HG03159 (cell line): ENCODE measurements at regions not wholly inside any gene's neighbourhood (a gene's known extent, or its start where the extent isn't known, plus 50 kb on each side); places are given as distances from the start of the nearest gene placed in this dataset.

Experiments
- ATAC-seq: cut with Tn5 transposase; IDR thresholded peaks from one replicate; pipeline ENCODE4 v1.9.1; 2021; ENCODE audit warnings: mild to moderate bottlenecking, moderate library complexity; ENCODE audit not compliant: unreplicated experiment

DNA sequence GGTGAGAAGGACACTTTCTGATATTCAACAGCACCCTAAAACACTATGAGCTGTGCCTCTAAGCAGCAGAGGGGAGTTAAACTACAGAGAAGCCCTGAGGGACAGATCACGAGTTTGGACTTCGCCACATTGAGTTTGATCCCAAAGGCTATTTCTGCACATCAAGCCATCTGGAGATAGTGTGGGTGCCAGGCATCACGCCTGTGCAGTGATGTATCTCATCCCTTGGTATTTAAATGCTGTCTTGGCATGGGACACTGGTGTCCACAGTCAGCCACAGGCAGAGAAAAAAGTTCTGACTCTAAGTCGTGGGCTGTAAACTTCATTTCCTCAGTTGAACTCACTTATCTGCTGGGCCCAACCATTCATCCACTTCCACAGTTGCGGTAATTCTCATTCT, 742.3 kb upstream of the CELF4 start:
- no peak for ATAC-seq

DNA sequence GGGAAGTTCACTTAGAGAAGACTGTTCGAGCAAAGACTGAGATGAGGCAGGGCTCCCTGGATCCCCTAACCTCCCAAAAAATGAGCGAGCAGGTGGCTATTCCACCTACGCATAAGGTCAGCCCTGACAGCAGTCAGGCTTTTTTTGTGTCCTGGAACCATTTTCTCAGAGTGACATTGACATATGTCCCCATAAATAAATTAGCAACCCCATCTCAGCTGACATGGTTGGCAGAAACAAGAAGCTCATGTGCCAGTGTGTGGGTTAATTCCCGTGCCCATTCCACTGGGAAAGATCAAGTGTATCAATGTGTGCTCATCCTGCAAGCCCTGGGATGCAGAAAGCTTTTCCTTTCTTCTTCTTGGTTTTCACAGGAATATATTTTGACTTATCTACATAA, 740.4 kb upstream of the CELF4 start:
- no peak for ATAC-seq

DNA sequence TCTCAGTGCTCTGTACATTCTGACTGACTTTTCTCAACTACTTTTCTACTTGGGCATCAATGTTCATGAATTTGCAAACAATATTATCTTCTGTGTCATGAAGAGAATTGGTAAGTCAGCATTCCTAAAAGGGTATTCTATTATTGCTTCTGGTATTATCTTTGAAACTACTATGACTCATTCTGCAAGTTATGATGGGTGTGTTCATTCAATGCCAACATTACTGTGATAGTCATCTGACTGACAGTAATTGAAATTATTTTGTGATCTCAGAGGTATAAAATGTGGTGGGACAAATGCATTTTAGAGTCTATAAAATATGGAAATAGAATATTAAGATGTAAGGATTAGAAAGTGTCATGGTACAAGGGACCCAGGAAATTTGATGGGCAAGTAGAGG, 736.0 kb upstream of the CELF4 start:
- ATAC-seq, result no peak

DNA sequence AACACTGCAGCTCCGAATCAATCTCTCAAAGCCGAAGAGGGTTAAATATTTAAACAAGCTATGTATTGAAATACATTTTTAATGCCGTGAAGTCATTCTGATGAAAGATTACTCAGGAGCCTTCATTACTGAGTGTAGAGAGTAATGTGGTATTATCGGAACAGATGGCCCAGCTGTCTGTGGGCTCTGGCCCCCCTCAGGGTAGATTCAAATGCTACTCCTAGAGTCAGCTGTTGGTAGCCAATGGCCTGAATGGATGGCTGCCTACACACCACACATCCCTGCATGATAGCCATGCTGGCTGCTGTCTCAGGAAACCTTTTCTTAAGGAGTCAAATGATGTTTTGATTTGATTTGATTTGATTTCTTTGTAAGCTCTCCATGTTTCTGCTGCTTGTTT, 732.3 kb upstream of the CELF4 start:
- no peak for ATAC-seq

DNA sequence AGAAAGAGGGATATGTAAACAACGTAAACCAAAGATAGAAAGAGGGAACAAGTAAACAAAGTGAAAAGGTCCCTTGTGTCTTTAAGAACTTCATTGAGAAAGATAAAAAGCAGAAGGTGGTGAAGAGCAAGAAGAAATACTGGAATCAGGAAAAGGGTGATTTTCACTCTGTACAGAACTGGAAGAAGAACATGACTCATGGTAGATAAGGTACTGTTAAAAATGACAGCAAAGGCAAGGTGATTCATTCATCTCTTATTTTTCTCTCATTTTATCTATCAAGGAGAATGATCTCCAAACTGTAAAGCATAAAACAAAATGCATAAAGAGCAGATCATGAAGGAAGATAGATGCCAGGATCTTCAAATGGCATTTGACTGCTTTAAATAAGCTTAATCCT, 724.6 kb upstream of the CELF4 start:
- ATAC-seq, result no peak

DNA sequence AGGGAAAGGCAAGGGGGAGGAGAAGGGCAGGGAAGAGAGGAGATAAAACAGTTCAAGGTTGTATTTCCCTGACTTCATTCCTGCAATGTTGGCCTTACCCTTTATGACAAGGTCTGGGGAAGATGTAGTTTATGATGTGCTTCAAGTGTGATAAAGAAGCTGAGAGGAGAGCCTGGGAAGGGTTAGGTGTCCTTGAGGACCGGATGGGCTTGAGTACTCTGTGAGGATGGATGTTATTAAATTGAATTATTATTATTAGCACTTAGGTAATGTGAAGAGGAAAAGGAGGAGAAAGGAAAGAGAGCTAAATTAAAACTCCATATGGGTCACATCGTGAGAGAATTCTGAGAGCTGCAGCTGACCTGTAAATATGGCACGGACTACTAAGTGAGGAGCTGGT, 719.4 kb upstream of the CELF4 start:
- no peak for ATAC-seq

DNA sequence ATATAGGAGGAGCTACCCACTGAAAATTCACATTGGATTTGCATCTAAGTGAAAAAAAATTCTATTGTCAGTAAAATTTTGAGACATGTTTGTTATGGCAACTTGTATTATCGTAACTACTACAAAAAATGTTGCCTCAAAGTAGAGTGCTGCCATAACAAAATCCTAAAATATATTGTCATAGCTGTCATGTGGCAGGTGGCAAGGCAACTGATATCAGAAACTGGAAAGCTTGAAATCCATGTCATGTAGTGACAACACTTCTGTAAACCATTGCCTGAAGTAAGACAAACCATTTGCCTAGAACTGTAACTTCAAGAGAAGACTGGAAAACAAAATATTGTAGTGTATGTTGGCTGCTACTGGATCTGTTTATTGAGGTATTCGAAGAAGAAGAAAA, 697.5 kb upstream of the CELF4 start:
- no peak for ATAC-seq

DNA sequence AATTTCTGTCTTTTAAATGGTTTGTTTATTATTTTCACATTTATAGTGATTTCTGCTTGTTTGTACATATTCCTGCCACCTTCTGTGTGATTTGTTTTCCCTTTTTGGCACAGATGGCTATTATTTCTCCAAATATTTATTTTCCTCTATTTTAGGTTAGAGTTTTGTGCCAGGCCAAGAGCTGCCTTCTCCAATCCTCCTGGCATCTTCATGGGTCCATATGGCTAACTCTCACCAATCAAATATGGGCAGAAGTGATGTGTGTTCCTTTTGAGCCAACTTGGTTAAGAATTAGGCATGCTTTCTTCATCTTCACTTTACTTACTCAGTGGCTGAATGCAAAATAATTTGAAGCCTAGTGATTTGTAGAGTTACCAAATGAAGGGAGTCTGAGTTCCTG, 697.1 kb upstream of the CELF4 start:
- no peak for ATAC-seq

DNA sequence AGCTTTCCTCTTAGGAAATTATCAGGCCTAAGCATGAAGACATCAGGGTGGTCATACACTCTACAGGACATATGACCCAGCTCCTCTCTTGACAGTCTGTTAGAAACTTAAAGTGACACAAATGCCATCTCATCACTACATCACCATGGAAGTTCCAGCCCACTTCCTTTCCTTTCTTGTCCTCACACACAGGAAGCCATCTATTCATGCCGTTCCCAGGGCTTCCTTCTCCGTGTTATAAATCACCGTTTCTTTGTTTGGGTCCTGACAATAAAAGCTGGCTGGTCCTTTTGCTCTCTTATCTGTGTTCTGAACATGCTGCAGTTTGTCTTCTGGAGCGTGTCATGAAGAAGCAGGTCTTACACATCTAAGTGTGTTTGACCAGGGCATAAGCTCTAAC, 692.1 kb upstream of the CELF4 start:
- no peak for ATAC-seq

DNA sequence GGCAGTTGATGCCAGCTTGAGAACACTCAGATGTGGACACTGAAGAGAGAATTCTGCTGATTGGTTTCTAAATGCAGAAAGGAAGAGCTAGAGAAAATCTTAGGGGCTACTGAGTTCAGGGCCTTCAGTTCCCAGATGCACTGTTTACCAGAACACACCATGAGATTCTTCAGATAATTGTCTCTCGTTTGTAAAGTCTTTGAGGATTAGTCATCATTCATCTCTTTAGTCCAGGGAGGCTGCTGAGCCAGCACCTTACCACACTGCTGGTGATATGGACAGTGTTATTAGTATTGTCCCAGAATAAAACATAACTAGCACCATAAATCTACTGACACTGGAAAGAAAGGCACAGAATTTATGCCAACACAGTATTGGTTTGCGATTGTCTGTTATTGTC, 690.8 kb upstream of the CELF4 start:
- ATAC-seq, result no peak

DNA sequence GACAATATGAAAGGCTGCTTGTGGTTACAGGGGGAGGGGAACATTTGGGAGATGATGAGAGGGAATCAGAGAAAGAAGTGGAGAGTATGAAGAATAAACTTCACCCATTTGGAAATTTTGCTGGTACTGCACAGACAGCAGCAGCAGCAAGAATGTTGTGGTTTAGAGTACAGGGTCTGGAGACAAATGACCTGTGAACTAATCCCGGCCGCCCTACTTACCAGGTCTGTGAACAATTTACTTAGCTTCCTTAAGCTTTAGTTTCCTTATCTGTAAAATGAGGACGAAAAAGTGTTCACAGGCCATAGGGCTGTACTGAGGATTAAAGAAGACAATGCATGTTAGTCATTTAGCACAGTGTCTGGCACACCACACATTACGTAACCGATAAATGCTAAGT, 685.4 kb upstream of the CELF4 start:
- ATAC-seq, result no peak

DNA sequence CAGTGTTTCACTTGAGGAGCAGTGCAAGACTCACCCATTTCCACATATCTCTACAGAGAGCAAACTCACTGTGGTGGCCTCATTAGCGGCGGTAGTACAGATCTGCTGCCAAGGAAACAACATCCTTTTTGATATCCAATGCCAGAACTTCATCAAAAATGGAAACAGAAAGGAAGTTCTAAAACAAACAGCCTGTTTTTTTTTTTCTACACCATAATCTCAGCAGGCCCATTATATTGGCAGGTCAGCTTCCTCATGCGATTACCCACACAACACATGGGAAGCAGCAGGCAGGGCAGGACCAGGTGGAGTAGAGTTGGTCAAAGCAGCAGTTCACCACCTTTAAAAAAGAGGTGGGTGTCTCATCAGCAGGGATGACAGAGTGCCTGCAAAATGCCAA, 678.9 kb upstream of the CELF4 start:
- ATAC-seq, result no peak

DNA sequence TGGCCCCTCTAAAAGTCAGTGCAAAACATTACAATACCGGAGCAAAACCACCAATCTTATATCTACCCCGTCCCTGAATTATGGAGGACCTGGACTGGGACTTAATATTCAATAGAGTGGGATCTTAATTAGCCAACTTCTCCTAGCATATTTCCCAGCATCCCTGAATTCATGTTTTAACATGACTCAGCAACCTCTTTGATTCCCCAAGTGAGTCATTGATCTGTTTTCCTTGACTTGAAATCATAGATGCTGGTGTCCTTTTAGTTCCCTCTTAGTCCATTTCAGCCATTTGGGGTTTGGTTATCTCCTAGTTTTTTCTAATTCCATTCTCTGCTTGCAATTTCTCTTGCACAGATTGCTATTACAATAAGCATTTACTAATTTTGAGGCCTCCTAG, 677.7 kb upstream of the CELF4 start:
- no peak for ATAC-seq

DNA sequence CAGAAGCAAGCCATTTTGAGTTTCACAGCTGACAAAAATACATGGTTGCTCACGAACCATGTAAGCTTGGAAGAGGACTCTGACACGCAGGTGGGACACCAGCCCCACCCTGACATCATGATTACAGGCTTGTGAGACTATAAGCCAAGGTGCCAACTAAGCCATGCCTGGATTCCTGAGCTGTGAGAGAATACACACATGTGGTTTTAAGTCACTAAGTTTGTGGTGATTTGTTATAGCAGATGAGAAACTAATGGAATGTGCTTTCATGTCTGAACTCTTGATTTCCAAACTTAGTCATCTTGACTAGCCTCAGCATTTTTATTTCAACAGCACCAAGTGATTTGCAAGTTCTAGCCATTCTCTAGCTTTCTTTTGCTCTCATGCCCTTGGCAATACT, 676.1 kb upstream of the CELF4 start:
- ATAC-seq, result no peak

DNA sequence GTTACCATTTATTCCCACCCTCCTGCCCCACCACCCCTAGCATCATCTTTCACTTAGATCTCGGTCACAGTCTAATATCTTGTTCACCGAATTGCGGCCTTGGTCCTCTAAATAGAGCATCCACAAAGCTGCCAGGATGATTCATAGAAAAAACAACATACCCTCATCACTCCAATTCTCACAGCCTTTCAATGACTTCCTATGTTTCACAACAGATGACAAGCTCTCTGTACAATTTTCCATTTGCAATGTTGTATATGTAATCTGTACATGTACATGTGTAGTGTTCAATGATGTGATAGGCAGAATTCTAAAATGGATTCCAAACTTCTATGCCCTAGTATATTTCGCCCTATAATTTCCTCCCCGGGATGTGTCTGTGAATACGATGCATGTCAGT, 675.6 kb upstream of the CELF4 start:
- no peak for ATAC-seq

DNA sequence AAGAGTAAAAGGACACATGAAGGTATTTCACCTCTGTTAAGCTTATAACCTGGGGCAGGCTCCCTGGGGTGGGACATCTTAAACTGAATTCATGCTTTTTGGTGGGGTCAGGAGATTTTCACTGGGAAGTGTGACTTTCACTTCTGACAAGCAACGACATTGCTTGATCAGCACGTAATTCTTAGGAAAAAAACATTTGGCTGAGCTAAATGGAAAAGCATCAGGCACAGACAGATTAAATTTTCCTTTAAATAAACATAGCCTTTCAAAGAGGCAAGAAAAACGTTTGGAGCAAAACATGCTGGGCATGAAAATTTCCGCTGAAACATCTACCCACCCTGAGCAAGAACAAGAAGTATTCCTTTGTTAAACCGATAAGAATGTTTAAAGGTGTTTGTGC, 674.0 kb upstream of the CELF4 start:
- ATAC-seq, result no peak

DNA sequence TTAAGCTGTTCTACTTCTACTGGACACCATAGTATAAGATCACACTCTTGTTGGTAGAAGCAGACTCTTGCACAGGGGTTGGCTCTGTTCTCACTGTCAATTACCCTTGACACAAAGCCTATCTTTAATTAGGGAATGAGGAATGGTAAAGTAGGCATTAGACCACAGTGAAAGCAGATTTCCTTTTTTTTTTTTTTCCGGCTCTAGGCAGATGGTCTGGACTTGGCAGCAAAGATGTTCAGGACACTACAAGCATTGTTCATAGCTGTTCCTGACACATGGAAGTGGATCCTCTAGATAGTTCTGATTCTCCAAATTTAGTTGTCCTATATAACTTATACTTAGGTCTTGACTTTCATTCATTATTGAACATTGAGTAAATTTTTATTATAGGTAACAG, 672.2 kb upstream of the CELF4 start:
- no peak for ATAC-seq

DNA sequence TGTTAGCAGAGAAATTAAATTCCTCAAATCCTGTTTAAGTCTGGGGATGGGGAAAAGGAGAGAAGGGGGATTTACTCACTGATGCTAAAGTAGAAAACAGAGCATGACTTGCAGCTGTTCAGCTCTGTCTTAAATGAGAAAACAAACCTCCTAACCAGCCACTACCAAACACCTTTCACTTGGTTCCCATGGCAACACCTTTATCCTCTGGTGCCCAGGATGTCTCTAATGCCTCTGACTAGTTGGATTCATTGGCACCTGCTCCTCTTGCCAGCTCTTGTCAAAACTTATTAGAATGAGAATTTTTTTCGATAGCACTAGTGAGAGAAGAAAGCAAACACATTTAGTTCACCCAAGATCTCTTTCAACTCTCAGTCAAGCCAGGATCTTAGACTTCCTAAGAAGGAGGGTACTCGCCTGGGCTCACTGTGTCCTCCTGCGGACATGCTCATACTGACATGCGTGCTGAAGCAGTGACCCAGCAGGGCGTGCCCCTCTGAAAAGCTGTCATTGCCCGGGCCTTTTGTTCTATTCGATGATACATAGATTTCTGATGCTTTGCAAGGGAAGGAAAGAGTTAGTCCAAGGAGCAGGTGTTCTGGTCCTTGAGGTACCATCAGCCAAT, 656.0 kb upstream of the CELF4 start:
- no peak for ATAC-seq

DNA sequence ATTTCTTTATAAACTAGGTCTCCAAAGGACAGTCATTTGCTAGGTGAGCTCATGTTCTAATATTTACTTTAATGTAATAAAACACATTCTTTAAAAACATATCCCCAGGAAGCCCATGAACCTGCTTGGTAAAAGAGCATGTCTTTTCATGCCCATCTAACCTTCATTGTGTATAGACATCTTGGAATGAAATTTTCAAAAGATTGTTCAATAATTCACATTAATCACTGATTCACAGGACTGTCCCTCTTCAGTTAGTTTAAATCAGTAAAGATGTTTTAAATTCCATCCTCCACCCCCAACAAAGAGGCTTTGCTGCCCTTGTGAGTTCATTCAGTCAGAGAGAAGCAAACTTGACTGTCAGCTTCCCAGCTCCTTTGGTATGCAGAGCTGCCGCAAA, 633.4 kb upstream of the CELF4 start:
- no peak for ATAC-seq

DNA sequence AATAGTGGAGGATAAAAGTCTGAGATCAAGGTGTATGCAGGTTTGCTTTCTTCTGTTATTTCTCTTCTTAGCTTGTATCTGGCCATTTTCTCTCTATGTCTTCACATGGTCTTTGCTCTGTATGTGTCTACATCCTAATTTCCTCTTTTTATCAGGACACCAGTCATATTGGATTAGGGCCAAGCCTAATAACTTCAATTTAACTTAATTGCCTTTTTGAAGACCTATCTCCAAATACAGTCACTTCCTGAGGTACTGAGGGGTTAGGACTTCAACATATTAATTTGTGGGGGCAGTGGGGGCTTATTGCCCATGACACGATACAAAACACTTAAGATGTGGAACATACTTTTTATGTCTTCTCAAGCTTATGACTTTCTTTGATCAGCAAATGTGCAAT, 632.9 kb upstream of the CELF4 start:
- ATAC-seq, result no peak

DNA sequence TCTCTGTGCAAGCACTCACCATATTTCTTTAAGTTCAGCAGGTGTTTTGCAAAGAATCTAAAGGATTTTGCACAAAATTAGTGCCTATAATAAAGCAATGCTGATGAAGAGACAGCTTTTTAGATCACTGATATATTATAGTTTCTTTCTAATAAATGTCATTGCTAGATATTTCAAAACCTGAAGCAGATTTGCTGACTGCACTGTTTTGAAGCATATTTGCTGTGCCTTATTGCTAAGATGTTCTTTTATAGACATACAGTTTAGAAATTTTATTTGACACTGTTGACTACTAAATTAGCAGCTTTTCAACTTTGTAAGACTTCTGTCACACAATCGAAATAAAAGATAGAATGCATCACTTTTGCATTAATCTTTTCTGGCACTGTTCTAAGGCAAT, 620.9 kb upstream of the CELF4 start:
- ATAC-seq, result no peak

DNA sequence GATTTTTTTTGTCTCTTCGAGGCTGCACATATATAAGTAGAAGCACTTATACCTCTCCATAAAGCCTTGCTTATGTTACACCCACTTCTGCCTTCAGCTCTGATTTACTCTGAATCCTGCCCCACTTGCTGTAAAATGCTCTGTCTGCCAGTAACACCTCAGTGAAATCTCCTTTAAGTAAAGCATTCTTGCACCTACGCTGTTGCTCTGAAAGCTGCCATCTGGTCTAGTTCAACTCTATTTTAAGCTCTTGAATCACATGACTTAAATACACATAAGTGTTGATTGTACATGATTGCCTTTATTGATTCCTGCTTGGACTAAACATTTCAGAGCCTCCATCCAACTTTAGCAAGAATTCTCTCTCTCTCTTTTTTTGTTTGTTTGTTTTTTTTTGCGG, 609.0 kb upstream of the CELF4 start:
- no peak for ATAC-seq

DNA sequence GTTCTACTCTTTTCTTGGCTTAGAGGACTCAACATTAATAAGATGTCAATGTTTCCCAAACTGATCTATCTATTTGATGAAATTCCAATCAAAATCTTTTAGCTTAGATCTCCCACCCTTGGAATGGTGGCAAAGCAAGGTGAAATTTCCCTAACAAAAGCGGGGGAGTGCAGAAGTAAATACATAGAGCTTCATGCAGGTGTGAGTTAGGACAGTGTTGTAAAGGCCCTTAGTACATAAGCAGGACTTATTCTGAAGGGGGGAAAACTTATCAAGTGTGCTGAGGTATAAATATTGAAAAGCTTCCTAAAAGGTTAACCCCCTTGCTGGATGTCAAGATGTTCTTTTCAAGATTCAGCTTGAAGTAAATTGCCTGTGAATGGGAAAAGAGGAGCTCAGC, 608.6 kb upstream of the CELF4 start:
- no peak for ATAC-seq

DNA sequence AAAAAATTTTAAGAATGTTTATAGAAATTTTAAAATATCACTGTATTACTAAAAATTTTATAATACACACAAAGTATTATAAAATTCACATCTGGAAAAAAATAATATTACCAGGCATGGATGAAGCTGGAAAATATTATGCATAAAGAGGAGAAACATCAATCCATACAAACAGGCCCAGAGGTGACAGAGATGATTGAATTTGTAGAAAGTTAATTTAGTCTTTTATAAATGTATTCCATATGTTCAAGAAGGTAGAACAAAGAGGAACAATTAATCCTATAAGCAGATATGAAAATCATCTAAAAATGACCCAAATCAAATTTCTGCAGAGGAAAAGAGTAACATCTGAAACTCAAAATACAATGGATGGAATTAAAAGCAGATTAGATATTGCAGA, 605.2 kb upstream of the CELF4 start:
- no peak for ATAC-seq
